NCI-H1105 (cell line): ENCODE measurements at regions not wholly inside any gene's neighbourhood (a gene's known extent, or its start where the extent isn't known, plus 50 kb on each side); places are given as distances from the start of the nearest gene placed in this dataset.

Source experiments
- DNase-seq: peaks from one replicate; lab custom pipeline; 2025; lab: John Stamatoyannopoulos, UW

DNA sequence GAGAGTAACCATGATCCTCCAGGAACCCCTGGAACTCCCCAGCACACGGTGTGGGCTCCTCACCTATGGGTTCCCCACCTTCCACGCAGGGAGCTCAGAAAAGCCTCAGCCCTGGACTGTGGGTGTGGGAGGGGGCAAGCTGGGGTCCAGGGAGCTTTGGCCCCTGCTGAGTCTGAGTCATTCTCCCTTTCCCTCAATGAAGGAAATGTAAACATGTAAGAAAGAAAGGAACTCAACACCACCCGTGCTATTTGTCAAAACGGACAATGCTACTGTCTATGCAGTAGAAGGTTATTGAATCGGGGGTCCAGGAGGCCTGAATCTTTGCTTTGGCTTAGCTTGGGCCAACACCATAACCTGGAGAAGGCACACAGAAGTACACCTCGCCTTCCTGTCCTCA, 222.8 kb downstream of the PMP22 start:
- no peak for DNase-seq

DNA sequence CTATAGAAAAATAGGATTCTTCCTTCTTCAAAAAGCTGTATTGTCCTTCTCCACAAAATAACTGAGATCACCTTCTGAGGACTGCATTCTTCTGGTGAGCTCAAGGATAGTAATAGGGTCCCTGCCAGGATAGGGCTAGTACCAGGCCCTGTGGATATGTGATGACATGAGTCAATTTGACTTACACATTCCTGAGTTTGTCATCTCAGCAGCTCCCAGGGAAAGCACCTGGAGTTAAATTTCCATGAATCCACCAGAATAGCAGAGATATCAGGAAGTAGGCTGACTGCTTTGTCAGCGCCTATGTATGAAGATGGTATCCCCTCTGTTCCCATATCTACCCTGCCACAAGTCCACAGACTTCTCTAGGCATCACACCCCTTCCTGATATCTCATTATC, 225.8 kb downstream of the PMP22 start:
- no peak for DNase-seq

DNA sequence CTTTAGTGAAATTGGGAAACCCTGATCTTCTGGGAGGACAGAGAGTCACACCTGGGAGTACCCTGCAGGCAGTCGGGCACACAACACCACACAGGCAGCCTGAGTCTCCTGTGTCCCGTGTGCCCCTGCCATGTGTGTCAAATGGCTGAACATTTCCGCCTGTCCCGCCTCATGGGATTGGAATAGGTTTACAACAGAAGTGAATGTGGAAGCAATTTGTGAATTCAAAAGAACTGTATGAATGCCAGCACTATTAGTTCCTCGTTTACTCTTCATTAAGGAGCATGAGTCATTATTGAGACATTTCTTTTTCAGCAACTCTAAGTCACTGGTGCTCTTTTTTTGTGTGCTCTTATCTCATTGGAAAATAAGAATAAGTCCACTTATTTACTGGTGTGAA, 226.5 kb downstream of the PMP22 start:
- DNase-seq: no peak

DNA sequence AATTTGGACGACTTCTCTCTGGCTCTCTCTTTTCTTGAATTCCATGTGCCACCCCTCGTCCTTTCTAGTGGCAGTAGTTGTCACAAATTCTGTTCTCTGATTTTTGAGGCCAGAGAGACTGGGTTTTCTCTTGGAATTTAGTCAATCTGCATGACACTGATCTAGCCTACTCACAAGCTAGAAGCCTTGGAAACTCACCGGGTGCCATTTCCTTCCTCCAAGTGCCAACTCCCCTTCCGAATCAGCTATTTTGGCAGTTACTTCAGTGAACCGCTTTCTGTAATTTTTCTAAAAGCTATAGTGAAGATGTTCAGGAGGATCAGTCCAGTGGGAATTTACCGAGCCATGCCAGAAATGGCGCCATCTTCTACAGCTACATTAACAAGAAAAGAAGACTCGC, 228.9 kb downstream of the PMP22 start:
- DNase-seq: no peak

DNA sequence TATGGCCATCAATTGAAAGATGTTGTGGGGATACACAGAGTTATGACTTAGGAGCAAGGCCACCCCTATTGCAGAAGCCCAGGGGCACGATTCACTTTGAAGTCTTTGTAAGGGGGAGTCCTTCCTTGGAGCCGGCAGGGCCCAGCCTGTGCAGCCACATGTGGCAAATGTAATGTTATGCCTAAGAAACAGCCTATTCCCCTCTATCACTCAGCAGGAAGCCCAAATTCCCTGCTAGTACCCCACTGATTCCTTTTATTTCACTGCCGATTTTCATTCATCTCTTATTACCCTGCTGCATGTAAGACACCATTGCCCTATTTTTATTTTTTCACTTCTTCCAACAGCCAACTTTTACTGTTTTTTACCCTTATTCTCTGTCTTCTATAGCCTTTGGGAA, 233.2 kb downstream of the PMP22 start:
- no peak for DNase-seq

DNA sequence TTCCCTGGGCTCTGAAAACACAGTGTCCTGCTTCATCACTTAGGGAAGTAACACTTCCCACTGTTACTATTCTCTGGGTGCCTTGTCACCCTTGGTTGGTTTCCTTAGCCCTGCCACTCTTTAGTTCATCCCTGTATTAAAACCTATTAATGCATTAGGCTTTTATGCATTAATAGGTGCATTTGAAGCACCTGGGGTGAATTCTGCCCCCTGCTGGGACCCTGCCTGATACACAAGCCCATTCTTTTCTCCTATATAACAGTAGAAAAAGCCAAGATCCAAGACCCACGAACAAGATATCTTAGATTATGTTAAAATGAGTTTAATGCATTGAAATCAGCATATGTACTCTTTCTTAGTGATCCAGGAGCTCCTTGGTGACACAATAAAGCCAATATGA, 235.7 kb downstream of the PMP22 start:
- no peak for DNase-seq

DNA sequence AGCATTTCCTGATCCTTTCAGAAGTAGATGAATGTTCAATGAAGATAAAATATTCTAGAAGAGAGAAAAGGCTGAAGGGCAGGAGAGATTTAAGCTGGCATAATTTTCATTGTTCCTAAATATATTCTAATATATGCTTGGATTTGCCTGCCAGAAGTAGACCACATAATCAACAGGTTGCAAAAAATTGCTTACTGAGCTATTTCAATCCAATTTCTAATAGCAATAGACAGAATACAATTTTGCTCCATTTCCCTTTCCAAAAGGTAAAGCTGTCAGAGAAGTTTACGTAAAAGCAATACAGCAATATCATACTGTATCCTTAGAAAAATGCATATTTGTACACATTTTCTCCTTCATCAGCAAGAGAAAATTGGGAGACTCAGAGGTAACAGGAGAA, 237.3 kb downstream of the PMP22 start:
- DNase-seq: no peak

DNA sequence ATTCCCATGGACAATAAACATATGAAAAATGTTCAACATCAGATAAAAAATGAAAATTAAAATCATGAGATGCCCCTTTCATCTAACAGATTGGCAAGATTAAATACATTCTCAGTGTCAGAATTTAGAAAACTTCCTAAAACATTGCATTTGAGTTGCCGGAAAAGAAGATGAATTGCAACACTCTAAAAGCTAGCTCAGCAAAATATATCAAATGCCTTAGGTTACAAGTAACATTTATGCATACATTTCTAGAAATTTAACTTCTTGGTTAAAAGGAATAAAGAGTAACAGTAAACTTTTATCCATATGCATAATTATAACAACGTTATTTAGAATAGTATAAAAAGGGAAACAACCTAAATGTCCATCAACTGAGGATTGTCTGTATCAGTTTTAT, 239.0 kb downstream of the PMP22 start:
- DNase-seq: no peak

DNA sequence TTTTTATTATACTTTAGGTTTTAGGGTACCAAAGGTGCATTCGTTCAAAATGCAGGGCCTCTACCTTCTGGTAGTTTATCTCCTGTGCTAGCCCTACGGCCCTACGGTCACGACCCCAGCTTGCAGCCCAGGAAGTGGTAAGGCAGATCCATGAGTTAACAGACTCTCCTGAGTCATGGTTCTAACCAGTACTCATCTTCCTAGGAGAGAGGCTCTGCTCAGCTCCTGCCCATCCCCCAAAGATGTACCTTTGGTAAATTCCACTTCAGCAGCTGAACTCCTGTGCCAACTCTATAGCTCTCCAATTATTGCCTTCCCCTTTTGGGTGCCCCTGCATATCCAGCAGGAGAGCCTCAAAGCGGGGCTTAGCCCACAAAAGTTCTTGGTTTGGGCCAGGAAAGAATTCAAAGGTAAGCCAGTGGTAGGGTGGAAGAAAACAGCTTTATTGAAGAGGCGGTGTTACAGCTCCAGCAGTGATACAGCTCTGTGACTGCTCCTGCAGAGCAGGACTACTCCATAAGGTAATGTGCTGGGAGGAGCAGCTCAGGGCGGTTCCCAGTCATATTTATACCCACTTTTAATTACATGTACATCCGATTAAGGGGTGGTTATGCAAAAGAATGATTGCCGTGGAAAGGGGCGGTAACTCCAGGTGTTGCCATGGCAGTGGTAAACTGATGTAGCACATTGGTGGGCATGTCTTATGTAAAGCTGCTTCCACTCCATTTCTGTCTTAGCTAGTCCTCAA, 241.4 kb downstream of the PMP22 start:
- no peak for DNase-seq

DNA sequence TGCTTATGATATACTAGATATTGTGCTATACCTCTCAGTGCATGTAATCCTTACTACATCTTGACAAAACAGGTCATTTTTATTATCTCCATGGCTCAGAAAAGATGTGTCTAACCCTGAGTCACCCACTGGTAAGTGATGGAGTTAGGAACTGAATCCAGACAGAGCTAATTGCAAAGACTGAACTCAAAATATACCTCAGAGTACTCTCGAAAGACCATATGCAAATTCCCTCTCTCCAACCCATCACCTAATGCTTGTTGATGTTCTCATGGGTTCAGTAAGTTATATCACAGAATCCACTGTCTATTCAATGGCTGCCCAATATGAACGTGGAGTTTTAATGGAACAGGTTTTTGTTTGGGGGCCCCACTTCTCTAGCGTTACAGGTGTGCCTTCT, 246.0 kb downstream of the PMP22 start:
- no peak for DNase-seq

DNA sequence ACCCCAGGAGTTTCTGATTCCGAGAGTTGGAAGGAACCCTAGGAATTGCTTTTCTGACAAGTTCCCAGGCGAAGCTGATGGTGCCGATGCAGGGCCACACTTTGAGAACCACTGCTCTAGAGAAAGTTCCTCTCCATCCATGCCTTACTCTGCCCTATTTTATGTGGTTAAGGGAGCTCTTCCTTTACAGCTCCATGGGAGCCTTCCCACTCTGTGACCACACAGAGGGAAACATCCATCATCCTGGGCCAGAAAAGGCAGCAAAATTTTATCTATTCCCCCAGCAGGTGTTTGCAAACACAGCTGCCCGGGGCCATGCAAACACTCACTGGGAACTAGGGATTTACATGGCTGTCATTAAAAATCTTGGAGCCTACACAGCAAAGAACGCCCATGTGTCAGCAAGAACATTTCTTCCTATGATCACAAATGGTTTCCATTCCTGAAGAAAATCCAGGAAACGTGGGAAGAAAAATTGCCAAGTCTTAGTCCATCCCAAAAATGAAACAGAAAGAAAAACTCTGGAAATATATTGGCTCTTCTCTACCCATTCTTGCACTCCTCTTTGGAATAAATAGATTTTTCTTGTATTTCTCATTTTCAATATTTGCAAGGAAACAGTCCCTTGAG, 252.7 kb downstream of the PMP22 start:
- no peak for DNase-seq

DNA sequence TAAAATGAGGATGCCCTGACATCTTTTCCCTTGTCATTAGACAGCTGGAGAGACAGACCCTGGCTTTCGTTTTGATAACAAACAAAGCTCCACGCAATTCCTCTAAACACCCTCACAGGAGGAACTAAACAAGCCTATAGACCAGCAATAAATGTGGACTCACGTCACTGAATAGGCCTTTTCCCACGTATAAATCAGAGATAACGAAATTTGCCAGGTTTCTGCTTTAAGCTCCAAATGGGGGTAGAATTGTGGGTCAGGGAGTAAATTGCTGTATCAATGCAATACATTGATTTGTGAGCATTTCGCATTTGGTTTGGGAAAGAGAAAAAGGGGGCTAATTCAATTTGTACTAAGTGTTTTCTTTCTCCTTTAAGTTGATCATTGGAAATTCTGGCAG, 256.0 kb downstream of the PMP22 start:
- no peak for DNase-seq

DNA sequence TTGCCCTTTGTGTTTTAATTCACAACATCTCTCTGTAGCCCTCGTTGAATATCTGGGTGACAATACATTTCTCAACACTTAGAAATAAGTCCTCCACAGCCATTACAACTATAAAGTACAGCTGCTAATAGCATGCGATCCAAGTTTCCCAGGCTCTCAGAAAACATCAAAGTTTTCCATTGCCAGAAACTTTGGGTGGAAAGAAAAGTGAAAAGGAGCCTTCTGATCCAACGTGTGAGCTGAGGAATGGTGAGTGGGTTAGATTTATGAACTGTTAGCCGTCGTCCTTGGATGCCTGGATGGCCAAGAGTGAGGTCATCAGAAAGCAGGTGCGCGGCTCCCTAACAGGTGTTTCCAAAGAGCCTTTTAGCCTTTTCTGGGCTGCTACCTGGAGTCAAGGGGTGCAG, 258.0 kb downstream of the PMP22 start:
- no peak for DNase-seq

DNA sequence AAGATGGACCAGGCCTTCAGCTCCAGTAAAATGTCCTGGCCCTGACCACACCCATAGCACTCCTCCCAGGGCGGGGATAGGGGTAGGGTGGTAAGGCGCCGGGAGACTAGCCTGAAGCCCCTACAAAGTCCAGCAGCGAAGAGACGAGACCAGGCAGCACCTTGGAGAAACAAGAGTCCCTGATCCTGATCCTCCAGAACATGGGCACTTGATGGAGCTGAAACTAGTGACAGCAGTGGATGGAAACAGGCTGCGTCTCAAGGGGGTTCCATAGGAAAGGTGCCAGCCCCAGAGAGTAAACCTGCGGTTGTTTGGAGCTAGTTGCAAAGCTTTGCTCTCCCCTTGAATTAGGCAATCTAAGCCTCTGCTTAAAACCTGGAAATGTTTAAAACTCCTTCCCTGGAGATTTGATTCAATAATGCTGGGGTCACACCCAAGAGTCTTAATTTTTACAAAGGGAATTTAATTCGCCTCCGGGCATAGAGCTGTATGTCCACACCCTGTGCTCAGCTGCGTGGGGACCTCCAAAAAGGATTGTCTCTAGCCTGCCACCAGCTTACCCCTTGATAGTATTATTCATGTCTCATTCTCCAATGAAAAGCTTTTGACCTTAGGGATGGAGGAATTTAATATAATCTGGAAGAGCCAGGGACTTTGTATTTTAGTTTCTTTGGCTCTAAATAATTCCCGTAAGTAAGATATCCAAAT, 258.6 kb downstream of the PMP22 start:
- no peak for DNase-seq

DNA sequence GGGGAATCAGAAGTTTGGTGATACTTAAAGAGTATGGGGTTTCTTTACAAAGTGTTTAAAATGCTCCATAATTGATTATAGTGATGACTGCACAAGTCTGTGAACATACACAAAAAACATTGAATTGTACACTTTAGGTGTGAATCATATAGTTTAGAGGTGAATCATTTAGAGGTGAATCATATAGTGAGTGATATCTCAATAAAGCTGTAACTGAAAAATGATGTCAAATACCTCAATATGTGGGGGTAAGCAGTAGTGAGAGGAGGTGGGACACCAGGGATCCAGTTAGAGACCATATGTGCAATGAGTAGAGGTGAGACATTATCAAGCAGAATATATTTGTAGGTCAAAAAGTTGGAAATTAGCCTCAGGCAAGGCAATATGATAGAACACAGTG, 264.5 kb downstream of the PMP22 start:
- DNase-seq: no peak

DNA sequence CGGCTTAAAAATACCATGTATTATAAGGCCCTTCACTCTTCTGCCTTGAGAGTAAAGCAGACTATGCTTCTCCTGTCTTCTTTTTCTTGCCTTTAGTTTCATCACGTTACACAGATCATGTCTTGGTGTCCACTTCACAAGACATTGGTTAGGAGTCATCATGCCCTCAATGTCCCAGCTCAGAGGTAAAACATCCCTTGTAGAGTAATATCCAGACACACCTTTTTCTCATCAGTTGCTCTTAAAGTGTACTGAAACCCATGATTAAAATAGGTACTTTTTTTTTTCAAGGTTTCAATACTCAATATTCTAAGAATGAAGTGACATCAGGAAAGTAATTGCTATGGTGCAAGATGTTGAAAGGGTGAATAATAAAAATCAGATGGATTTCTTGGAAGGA, 267.8 kb downstream of the PMP22 start:
- DNase-seq: no peak

DNA sequence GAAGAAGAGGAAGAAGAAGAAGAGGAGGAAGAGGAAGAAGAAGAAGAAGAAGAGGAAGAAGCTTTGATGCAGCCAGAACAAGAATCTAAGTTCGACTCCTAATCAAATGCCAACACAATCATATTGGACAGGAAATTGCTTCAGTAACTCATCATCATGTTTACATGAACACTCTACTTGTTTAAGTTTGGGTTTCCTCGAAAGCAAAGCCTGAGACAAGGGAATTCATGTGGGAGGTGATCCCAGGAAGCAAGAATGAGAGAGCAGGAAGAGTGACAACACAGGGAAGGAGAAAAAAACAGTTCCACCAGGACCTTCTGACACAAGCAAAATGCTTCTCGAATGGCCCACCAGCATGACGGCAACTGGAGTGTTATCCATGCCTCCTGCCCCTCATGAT, 279.0 kb downstream of the PMP22 start:
- no peak for DNase-seq

DNA sequence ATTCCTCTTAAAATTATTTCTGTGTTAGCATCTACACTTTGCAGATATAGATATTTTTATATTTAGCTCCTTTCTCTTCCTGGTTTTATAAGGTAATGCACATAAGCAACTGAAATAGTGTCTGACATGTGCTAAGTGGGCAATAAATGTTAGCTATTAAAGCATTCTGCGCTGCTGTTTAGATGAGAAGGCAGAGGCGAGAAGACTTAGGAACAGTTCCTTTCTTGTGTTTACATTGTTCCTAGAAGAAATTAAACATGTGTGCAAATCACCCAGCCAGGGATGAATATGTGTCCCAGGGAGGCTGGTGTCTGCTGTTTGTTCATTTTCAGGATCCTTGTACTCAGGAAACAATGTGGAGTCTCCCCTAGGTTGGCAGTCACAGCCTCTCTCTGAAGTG, 292.3 kb downstream of the PMP22 start:
- DNase-seq: no peak

DNA sequence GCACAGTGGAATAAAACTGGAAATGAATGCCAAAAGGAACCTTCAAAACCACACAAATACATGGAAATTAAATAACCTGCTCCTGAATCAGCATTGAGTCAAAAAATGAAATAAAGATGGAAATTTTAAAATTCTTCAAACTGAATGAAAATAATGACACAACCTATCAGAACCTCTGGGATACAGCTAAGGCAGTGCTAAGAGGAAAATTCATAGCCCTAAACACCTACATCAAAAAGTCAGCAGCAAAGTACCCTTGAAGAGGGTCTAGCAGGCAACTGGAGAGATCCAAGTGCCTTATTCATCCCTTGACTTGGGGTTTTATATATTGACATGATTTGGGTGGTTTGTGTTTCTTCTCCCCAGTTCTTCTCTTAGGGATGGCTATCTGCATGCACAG, 294.1 kb downstream of the PMP22 start:
- DNase-seq: no peak

DNA sequence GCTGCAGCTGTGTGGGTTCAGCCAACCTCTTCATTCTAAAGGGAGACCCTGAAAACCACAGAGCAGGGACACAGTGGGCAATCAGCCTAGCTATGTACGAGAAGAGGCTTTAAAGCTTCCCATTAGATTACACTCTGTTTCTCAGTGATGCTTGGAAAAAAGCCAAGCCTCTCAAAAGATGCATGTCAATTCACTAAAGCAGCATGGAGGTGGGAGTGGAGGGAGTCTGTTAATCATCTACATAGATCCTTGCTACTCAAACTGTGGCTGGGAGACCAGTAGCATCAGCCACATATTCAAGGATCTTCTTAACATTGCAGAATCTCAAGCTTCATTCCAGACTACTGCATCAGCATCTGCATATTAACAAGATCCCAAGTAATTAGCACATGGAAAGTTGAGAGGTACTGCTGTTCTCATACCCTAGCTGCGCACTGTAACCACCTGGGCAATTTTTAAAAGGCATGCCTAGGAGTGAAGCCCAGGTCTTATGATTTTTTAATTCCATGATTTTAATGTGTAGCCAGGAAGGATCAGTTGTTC, 305.9 kb downstream of the PMP22 start:
- DNase-seq: no peak

DNA sequence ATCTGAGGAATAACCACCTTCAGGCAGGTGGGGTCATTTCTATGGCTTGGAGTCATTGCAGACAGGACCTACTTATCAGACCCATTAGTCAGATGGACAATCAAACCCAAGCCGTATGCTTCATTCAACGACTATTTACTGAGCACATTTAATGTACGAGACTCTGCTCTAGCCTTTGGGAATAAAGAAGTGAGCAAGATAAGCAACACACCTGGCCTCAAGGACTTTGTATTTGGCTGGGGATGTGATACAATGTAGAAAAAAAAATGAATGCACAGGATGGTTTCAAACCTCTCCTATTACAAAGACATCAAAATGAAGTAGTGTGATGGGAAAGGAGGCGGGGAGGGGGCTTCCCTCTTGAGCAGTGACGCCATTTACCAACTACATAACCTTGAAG, 311.7 kb downstream of the PMP22 start:
- no peak for DNase-seq

DNA sequence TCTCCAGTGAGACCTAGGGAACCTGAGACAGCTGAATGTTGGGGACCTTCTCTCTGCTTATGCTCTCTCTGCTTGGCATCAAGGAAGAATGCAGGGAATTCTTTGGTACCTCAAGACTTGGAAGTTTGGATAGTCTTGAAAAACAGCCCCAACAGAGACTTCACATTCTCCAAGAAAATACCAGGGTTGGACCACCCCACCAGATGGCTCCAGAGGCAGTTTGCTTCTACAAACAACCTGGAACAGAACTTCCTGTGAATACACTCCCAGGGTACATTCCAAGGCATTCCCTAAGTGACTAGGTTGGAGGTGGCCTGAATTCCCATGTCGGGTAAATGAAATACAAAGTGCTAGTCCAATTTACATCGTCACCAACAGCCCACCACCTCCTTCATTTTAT, 314.4 kb downstream of the PMP22 start:
- no peak for DNase-seq

DNA sequence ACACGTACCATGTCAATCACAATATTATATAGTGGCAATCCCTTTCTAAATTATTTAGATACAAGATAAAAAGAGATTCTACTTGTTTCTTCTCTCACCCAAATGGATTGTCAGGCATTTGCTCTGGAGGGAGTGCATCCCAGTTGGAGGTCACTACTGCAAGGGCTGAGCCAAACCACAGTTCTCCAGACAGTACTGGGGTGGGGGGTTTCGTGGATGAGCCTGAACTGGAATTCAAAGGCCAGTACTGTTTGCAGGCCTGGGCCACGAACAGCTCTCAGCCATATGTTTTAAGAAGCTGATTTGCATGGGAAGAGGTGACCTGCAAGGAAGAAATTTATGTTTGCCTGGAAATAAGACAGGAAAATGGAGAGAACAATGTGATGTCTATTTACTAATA, 314.9 kb downstream of the PMP22 start:
- no peak for DNase-seq
